HG03354 (cell line): ENCODE measurements at regions not wholly inside any gene's neighbourhood (a gene's known extent, or its start where the extent isn't known, plus 50 kb on each side); places are given as distances from the start of the nearest gene placed in this dataset.
"Not testable (repeated sequence)": the region's sequence is repeated elsewhere in the genome, so short reads cannot be mapped to it uniquely, and the experiment has no call there.

Experiments
- ATAC-seq: cut with Tn5 transposase; IDR thresholded peaks from one replicate; pipeline ENCODE4 v1.9.1; 2021; ENCODE audit warnings: mild to moderate bottlenecking; ENCODE audit not compliant: unreplicated experiment, poor library complexity, severe bottlenecking

GRCh38 chr6:144390886-144391285 is 105.8 kb downstream of the UTRN start:
- no peak for ATAC-seq

GRCh38 chr6:144392536-144392935 is 107.4 kb downstream of the UTRN start:
- ATAC-seq, result no peak

- no peak for ATAC-seq
These were observed 109.1 kb downstream of the UTRN start for GRCh38 chr6:144394210-144394609.

DNA sequence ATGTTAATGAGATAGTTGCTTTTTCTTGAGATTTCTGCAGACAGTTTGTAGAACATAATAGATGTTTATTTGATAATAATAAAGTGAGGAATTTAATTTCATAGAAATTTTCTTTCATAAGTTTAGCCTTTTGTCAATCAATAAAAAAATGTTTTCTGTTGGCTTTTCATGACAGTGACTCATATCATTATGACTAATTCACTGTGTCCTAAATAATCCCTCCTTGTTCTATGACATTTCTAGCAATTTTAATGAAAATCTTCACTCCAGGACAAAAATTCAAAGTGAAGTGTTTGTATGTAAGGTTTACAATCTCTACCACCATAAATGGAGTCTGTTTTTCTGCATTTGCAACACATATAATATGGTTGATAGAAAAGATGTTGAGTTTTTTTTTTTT is 109.9 kb downstream of the UTRN start:
- ATAC-seq, result no peak

DNA sequence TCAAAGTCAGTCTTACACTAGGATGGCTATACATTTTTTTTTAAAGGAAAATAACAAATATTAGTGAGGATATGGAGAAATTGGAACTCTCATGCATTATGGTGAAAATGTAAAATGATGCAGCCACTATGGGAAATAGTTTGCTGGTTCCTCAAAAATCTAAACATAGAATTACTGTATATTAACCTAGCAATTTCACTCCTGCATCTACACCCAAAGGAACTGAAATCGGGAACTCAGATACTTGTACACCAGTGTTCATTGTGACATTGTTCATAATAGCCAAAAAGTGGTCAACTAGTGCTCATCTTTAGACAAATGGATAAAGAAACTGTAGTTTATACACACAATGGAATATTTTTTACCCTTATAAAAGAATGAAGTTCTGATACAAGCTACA is 110.7 kb downstream of the UTRN start:
- ATAC-seq, result no peak

DNA sequence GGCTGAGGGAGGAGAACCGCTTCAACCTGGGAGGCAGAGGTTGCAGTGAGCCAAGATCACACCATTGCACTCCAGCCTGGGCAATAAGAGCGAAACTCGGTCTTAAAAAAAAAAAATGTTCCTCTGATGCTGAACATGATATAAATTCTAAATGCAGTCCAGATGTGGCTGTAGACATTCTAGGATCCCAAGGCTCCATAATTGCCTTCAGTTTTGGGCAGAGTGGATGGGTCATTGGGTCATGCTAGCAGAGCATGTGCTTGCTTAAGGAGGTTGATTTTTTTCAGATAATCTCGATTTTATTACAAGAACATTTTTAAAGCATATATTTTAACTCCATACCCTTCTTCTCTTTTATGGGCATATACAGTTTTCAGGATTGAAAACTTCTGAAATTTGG is 112.0 kb downstream of the UTRN start:
- no peak for ATAC-seq

DNA sequence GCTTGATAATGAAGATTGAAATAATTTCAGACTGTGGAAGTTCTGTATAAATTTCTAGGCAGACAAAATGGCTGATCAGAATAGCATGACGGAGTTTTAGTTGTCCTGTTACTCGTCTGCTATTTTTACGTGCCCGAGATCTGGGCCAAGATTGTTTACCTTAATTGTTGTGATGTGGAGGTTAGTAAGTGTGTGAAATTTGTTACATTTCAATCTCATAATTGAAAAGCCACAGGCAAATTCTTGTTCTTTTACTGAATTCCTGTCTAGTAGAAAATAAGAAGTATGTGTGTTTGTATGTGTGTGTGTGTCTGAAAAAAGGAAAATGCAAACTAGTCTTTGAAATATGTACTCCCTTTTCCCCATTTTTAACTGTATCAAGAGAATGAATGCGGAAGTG is 115.2 kb downstream of the UTRN start:
- ATAC-seq, result no peak

GRCh38 chr6:144401736-144402733 is 116.9 kb downstream of the UTRN start:
- no peak for ATAC-seq

DNA sequence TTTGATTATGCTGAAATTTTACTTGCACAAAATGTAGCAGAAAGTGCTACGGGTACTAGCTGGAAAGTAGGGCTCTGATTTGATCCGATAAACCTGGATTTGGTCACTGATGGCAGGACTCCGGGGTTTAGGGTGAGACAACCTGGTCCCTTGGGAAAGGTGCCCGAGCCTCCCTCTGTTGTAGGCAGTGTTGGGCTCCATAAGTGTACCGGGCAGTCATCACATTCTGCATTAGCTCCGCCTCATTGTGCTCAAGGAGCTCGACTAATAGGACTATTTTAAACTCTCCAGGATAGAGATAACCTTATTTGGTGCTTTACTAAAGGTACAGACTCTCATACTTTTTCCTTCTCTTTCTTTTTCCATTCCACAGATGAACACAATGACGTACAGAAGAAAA is 117.6 kb downstream of the UTRN start:
- no peak for ATAC-seq

- no peak for ATAC-seq
These were observed 120.0 kb downstream of the UTRN start for GRCh38 chr6:144405163-144405562.

GRCh38 chr6:144406796-144407195 is 121.7 kb downstream of the UTRN start:
- no peak for ATAC-seq

DNA sequence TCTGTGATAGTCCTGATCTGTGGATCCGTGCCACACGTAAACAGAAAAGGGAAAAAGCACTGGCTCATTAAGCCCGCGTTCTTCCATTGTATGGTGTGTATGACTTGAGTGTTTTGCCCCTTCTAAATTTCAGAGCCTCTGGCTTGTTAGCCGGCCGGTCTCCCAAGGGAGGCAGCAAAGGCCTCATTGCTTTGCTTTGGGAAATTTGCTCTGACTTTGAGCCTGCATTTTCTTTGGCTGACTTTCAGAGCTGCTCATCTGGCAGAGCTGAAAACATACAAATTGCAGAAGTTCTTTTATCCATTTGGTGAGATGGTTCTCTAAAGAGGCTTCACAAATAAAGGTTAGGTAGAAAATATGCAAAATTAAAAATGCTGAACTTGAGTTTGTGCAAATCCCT is 123.0 kb downstream of the UTRN start:
- ATAC-seq, result no peak

GRCh38 chr6:144410059-144410458 is 124.9 kb downstream of the UTRN start:
- no peak for ATAC-seq

DNA sequence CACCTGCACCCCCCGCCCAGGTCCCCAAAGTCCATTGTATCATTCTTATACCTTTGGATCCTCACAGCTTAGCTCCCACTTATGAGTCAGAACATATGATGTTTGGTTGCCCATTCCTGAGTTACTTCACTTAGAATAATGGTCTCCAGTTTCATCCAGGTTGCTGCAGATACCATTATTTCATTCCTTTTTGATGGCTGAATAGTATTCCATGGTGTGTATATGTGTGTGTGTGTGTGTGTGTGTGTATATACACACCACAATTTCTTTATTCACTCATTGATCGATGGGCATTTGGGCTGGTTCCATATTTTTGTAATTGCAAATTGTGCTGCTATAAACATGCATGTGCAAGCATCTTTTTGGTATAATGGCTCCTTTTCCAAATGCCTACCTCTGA is 125.4 kb downstream of the UTRN start:
- ATAC-seq, result not testable (repeated sequence)

GRCh38 chr6:144411531-144412165 is 126.5 kb downstream of the UTRN start:
- peak; percentile 95 for ATAC-seq

DNA sequence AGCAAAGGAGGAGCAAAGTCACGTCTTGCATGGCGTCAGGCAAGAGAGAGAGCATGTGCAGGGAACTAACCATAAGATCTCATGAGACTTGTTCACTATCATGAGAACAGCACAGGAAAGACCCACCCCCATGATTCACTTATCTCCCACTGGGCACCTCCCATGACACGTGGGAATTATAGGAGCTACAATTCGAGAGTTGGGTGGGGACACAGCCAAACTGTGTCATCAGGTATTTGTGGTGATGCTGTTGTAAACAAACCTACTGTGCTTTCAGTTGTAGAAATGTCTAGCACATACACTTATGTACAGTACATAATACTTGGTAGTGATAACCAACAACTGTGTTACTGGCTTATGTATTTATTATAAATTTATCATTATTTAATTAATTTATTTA is 128.3 kb downstream of the UTRN start:
- ATAC-seq, result no peak

DNA sequence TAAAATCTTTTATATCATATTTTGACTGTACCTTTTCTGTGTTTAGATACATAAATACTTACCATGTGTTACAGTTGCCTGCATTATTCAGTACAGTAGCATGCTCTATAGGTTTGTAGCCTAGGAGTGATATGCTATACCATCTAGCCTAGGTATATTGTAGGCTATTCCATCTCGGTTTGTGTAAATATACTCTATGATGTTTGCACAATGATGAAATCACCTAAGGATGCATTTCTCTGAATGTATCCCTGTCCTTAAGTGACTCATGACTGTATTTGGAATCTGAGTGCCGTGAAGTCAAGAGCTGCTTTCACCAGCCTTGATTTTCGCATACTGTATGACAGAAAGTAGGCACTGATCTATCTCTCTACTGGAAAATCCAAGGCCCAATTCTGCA is 129.9 kb downstream of the UTRN start:
- no peak for ATAC-seq

GRCh38 chr6:144415835-144416237 is 130.7 kb downstream of the UTRN start:
- ATAC-seq, result no peak

DNA sequence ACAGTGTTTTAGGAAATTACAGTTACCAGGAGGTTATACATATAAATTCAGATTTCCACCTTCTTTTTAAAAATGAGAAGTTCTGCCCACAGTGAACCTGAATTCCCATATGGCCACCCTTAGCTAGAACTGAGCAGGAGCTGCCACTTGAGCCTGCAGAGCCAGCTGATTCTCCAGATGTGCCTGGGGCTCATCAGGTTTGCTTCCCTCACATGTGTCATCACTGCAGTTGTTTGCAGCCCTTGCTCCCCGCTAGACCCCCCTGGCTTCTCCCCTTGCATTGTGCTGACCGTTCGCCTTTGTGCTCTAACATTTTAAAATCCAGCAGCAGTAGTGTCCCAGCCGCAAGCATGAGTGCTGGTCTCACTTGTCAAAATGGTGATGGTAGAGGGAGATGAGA is 131.1 kb downstream of the UTRN start:
- ATAC-seq, result no peak

- ATAC-seq, result no peak
These were observed 131.6 kb downstream of the UTRN start for GRCh38 chr6:144416773-144417172.

- no peak for ATAC-seq
These were observed 132.5 kb downstream of the UTRN start for GRCh38 chr6:144417681-144418080.
